ENCODE measurements at regions not wholly inside any gene's neighbourhood (a gene's known extent, or its start where the extent isn't known, plus 50 kb on each side); places are given as distances from the start of the nearest gene placed in this dataset.
"Not testable (repeated sequence)": the region's sequence is repeated elsewhere in the genome, so short reads cannot be mapped to it uniquely, and the experiment has no call there.

- no peak for DNase-seq (ENCODE audit: low read depth in 2 of 2)
These were observed 180.2 kb upstream of the SOX6 start for GRCh38 chr11:16536513-16536912.

GRCh38 chr11:16528639-16529038, 172.3 kb upstream of the SOX6 start:
- DNase-seq (ENCODE audit: low read depth in 2 of 2), result no peak

- no peak for DNase-seq (ENCODE audit: low read depth in 2 of 2)
These were observed 171.3 kb upstream of the SOX6 start for GRCh38 chr11:16527525-16528246.

GRCh38 chr11:16526947-16527346, 170.6 kb upstream of the SOX6 start:
- no peak for DNase-seq (ENCODE audit: low read depth in 2 of 2)

- not testable (repeated sequence) for DNase-seq (ENCODE audit: low read depth in 2 of 2)
These were observed 164.4 kb upstream of the SOX6 start for GRCh38 chr11:16520713-16521112.

GRCh38 chr11:16512899-16513241, 156.5 kb upstream of the SOX6 start:
- DNase-seq (ENCODE audit: low read depth in 2 of 2), result no peak

GRCh38 chr11:16512198-16512898, 156.0 kb upstream of the SOX6 start:
- DNase-seq (ENCODE audit: low read depth in 2 of 2), result no peak

- DNase-seq (ENCODE audit: low read depth in 2 of 2), result no peak
These were observed 155.1 kb upstream of the SOX6 start for GRCh38 chr11:16511116-16512114.

- no peak for DNase-seq (ENCODE audit: low read depth in 2 of 2)
These were observed 149.1 kb upstream of the SOX6 start for GRCh38 chr11:16505481-16505880.

GRCh38 chr11:16503891-16504290, 147.5 kb upstream of the SOX6 start:
- not testable (repeated sequence) for DNase-seq (ENCODE audit: low read depth in 2 of 2)

GRCh38 chr11:16494918-16495691, 138.8 kb upstream of the SOX6 start:
- no peak for DNase-seq (ENCODE audit: low read depth in 2 of 2)

GRCh38 chr11:16484434-16484833, 128.1 kb upstream of the SOX6 start:
- DNase-seq (ENCODE audit: low read depth in 2 of 2), result no peak

- no peak for DNase-seq (ENCODE audit: low read depth in 2 of 2)
These were observed 118.3 kb upstream of the SOX6 start for GRCh38 chr11:16474659-16475058.

- no peak for DNase-seq (ENCODE audit: low read depth in 2 of 2)
These were observed 113.6 kb upstream of the SOX6 start for GRCh38 chr11:16469968-16470367.

- no peak for DNase-seq (ENCODE audit: low read depth in 2 of 2)
These were observed 112.5 kb upstream of the SOX6 start for GRCh38 chr11:16468735-16469453.

- no peak for DNase-seq (ENCODE audit: low read depth in 2 of 2)
These were observed 104.2 kb upstream of the SOX6 start for GRCh38 chr11:16460508-16460907.

- DNase-seq (ENCODE audit: low read depth in 2 of 2), result no peak
These were observed 100.0 kb upstream of the SOX6 start for GRCh38 chr11:16456366-16456765.

GRCh38 chr11:16454289-16454863, 98.0 kb upstream of the SOX6 start:
- no peak for DNase-seq (ENCODE audit: low read depth in 2 of 2)

GRCh38 chr11:16448123-16448717, 91.9 kb upstream of the SOX6 start:
- no peak for DNase-seq (ENCODE audit: low read depth in 2 of 2)

GRCh38 chr11:16441461-16441860, 85.1 kb upstream of the SOX6 start:
- DNase-seq (ENCODE audit: low read depth in 2 of 2), result no peak
